ENCODE measurements at regions not wholly inside any gene's neighbourhood (a gene's known extent, or its start where the extent isn't known, plus 50 kb on each side); places are given as distances from the start of the nearest gene placed in this dataset.
A peak's percentile ranks its signal among the peaks of the same experiment; 100 is the strongest.

- Histone ChIP-seq H3K27ac (ENCODE audit: low read depth, low read length) (no peak overlapping the region), H3K4me1 (ENCODE audit: insufficient read depth, low read length) (no peaks in the 10 kb centered on the region), H3K4me3 (ENCODE audit: low read length in 2 of 2) (no peak overlapping the region), H3K36me3 (ENCODE audit: insufficient read depth, low read length) (no peaks in the 10 kb centered on the region), H3K9me3 (ENCODE audit: control insufficient read depth in 1 of 2, low read length in 2 of 2) (no peaks in the 10 kb centered on the region), H3K27me3 (ENCODE audit: insufficient read depth, low read length) (peaks cover 3% of the 10 kb centered on the region)
- H3K36me3 Mint-ChIP-seq: no peaks in the 10 kb centered on the region
- no peak overlapping the region for H3K4me3 Mint-ChIP-seq
- H3K9me3 Mint-ChIP-seq: no peaks in the 10 kb centered on the region
- no peaks in the 10 kb centered on the region for H3K4me1 Mint-ChIP-seq
- POLR2A ChIA-PET (ENCODE audit: partially characterized antibody): interaction anchor here (0.8 to 1.6 kb wide), 3 partner anchors 157 to 279 kb away, joined by 3 to 4 read pairs (median 4); partner anchors contain the start of gene CCNC
- intact Hi-C loops (cut with micrococcal nuclease): loop anchor here (1.0 to 2.0 kb wide), 4 partner anchors 158 to 412 kb away; no protein-coding TSS in a partner anchor
- DNase-seq: peak; percentile 57 to 64 (median 62)
- CTCF ChIA-PET (ENCODE audit: partially characterized antibody): interaction anchor here (0.6 to 6.4 kb wide), 31 partner anchors 7 to 415 kb away, joined by 3 to 93 read pairs (median 4); partner anchors contain the start of gene CCNC
- H3K27me3 Mint-ChIP-seq: peaks cover 5 to 20% of the 10 kb centered on the region in 2 donors
- no peak overlapping the region for H3K27ac Mint-ChIP-seq
These were observed 139.7 kb downstream of the PRDM13 start for GRCh38 chr6:99746261-99746895.

GRCh38 chr6:99761711-99762110 lies 155.1 kb downstream of the PRDM13 start:
- H3K27me3 Mint-ChIP-seq: peaks cover 2 to 7% of the 10 kb centered on the region in 2 donors
- intact Hi-C loops (cut with micrococcal nuclease): no loop called here
- Histone ChIP-seq H3K9me3 (ENCODE audit: control insufficient read depth in 1 of 2, low read length in 2 of 2) (no peaks in the 10 kb centered on the region), H3K27me3 (ENCODE audit: insufficient read depth, low read length) (no peaks in the 10 kb centered on the region), H3K4me3 (ENCODE audit: low read length in 2 of 2) (no peak overlapping the region), H3K4me1 (ENCODE audit: insufficient read depth, low read length) (no peaks in the 10 kb centered on the region), H3K36me3 (ENCODE audit: insufficient read depth, low read length) (no peaks in the 10 kb centered on the region), H3K27ac (ENCODE audit: low read depth, low read length) (no peak overlapping the region)
- H3K4me3 Mint-ChIP-seq: no peak overlapping the region
- no peaks in the 10 kb centered on the region for H3K4me1 Mint-ChIP-seq
- CTCF ChIA-PET (ENCODE audit: partially characterized antibody): interaction anchor here (1.0 kb wide), 1 partner anchor 14 kb away, joined by 3 read pairs; no protein-coding TSS in a partner anchor
- no peaks in the 10 kb centered on the region for H3K36me3 Mint-ChIP-seq
- H3K9me3 Mint-ChIP-seq: peaks cover 0 to 2% (median 0%) of the 10 kb centered on the region in 8 donors
- DNase-seq: no peak
- POLR2A ChIA-PET (ENCODE audit: partially characterized antibody): no interaction called here
- H3K27ac Mint-ChIP-seq: no peak overlapping the region

DNA sequence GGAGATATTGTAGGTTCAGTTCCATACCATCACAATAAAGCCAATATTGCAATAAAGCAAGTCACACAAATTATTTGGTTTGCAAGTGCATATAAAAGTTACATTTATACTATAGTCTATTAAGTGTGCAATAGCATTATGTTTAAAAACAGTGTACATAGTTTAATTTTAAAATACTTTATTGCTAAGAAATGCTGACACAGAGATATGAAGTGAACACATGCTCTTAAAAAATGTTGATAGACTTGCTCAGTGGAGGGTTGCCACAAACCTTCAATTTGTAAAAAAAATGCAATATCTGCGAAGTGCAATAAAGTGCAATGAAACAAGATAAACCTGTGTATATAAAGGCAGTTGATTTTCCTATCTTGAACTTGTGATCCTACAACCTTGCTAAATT lies 161.5 kb downstream of the PRDM13 start:
- ChIA-PET CTCF (ENCODE audit: partially characterized antibody) (no interaction called here), POLR2A (ENCODE audit: partially characterized antibody) (no interaction called here)
- Mint-ChIP-seq H3K4me3 (no peak overlapping the region), H3K9me3 (peaks cover 0 to 6% (median 0%) of the 10 kb centered on the region in 8 donors), H3K4me1 (no peaks in the 10 kb centered on the region), H3K36me3 (no peaks in the 10 kb centered on the region), H3K27ac (no peak overlapping the region), H3K27me3 (peaks cover 1 to 3% of the 10 kb centered on the region in 2 donors)
- no peak for DNase-seq
- H3K4me3 ChIP-seq (ENCODE audit: low read length in 2 of 2): no peak overlapping the region
- no peak overlapping the region for H3K27ac ChIP-seq (ENCODE audit: low read depth, low read length)
- H3K27me3 ChIP-seq (ENCODE audit: insufficient read depth, low read length): no peaks in the 10 kb centered on the region
- intact Hi-C loops (cut with micrococcal nuclease): no loop called here
- H3K4me1 ChIP-seq (ENCODE audit: insufficient read depth, low read length): no peaks in the 10 kb centered on the region
- H3K9me3 ChIP-seq (ENCODE audit: control insufficient read depth in 1 of 2, low read length in 2 of 2): no peaks in the 10 kb centered on the region
- no peaks in the 10 kb centered on the region for H3K36me3 ChIP-seq (ENCODE audit: insufficient read depth, low read length)

DNA sequence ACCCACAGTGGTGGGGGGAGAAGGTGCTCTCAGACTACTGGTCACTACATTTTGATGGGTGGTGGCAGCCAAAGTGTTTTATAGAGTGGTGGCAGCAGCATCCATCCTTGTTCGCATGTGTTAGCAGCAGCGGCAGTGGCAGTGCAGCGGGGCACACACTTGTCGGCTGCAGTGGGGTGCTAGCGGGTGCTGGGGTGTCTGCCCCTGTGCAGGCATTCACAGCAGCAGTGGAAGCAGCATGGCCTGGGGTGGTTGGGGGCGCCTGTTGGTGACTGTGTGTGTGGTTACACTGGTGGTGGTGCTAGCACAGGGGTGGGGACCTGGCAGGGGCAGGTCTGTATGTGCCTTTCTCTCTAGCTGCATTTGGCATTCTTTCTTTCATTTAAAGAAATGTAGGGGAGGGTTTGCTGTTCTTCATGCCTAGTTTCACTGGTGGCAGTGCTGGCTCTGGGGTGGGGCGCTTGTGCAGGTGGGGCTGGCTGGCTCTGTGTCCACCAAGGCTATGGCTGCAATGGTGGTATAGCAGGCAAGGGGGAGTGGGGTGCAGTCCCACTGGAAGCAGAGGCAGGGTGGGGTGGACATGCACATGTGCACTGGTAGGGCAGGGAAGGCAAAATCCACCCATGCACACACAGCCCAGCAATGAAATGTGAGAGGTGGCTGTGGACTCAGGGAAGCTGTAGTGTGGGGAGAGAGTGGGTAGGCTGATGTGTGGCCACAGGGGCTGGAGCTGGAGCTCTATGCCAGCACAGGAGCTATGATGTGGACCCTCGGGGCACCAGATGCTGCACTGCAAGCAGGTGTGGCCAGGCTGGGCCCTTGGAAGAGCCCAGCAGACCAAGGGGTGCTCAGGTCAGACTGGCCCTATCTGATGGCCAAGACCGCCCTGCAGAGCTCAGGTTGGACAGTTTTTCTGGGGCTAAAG lies 173.3 kb downstream of the PRDM13 start:
- DNase-seq: no peak

DNA sequence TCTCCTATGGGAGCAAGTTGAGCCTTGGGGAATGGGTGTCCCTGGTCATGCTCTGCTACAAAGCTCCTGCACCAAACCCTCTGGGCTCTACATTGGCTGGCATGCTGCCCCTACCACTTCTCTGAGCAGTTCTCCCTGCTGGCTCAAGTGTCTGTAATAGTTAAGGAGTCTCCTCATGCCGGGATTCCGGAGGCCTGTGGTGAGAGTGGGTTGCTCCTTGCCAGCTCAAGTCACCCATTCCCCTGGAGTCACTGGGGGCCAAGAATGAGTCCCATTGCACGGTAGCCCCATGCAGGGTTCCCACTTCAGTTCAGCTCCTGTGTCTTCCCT lies 173.9 kb downstream of the PRDM13 start:
- intact Hi-C loops (cut with micrococcal nuclease): no loop called here
- H3K4me3 ChIP-seq (ENCODE audit: low read length in 2 of 2): no peak overlapping the region
- Mint-ChIP-seq H3K9me3 (peaks cover 0 to 6% (median 0%) of the 10 kb centered on the region in 8 donors), H3K27me3 (peaks cover 24 to 30% of the 10 kb centered on the region in 2 donors), H3K4me1 (no peaks in the 10 kb centered on the region), H3K27ac (no peak overlapping the region), H3K4me3 (no peak overlapping the region), H3K36me3 (no peaks in the 10 kb centered on the region)
- H3K27ac ChIP-seq (ENCODE audit: low read depth, low read length): no peak overlapping the region
- ChIA-PET POLR2A (ENCODE audit: partially characterized antibody) (no interaction called here), CTCF (ENCODE audit: partially characterized antibody) (no interaction called here)
- H3K36me3 ChIP-seq (ENCODE audit: insufficient read depth, low read length): no peaks in the 10 kb centered on the region
- DNase-seq: no peak
- no peaks in the 10 kb centered on the region for H3K27me3 ChIP-seq (ENCODE audit: insufficient read depth, low read length)
- H3K9me3 ChIP-seq (ENCODE audit: control insufficient read depth in 1 of 2, low read length in 2 of 2): no peaks in the 10 kb centered on the region
- no peaks in the 10 kb centered on the region for H3K4me1 ChIP-seq (ENCODE audit: insufficient read depth, low read length)

More for the DNA sequence above, 173.3 kb downstream of the PRDM13 start:
- Mint-ChIP-seq H3K27me3 (peaks cover 27 to 30% of the 10 kb centered on the region in 2 donors), H3K27ac (no peak overlapping the region), H3K4me3 (no peak overlapping the region), H3K4me1 (no peaks in the 10 kb centered on the region), H3K9me3 (peaks cover 0 to 5% (median 0%) of the 10 kb centered on the region in 8 donors), H3K36me3 (no peaks in the 10 kb centered on the region)
- H3K4me3 ChIP-seq (ENCODE audit: low read length in 2 of 2): no peak overlapping the region
- H3K9me3 ChIP-seq (ENCODE audit: control insufficient read depth in 1 of 2, low read length in 2 of 2): no peaks in the 10 kb centered on the region
- H3K27ac ChIP-seq (ENCODE audit: low read depth, low read length): no peak overlapping the region
- intact Hi-C loops (cut with micrococcal nuclease): no loop called here
- no peaks in the 10 kb centered on the region for H3K36me3 ChIP-seq (ENCODE audit: insufficient read depth, low read length)
- CTCF ChIA-PET (ENCODE audit: partially characterized antibody): no interaction called here
- no peaks in the 10 kb centered on the region for H3K27me3 ChIP-seq (ENCODE audit: insufficient read depth, low read length)
- POLR2A ChIA-PET (ENCODE audit: partially characterized antibody): no interaction called here
- H3K4me1 ChIP-seq (ENCODE audit: insufficient read depth, low read length): no peaks in the 10 kb centered on the region

- Mint-ChIP-seq H3K27me3 (peaks cover 14 to 19% of the 10 kb centered on the region in 2 donors), H3K27ac (no peak overlapping the region), H3K4me3 (no peak overlapping the region), H3K9me3 (peaks cover 0 to 2% (median 0%) of the 10 kb centered on the region in 8 donors), H3K4me1 (no peaks in the 10 kb centered on the region), H3K36me3 (no peaks in the 10 kb centered on the region)
- Histone ChIP-seq H3K9me3 (ENCODE audit: control insufficient read depth in 1 of 2, low read length in 2 of 2) (no peaks in the 10 kb centered on the region), H3K4me1 (ENCODE audit: insufficient read depth, low read length) (no peaks in the 10 kb centered on the region), H3K4me3 (ENCODE audit: low read length in 2 of 2) (no peak overlapping the region), H3K27me3 (ENCODE audit: insufficient read depth, low read length) (peaks cover 5% of the 10 kb centered on the region), H3K36me3 (ENCODE audit: insufficient read depth, low read length) (no peaks in the 10 kb centered on the region), H3K27ac (ENCODE audit: low read depth, low read length) (no peak overlapping the region)
- no peak for DNase-seq
- ChIA-PET POLR2A (ENCODE audit: partially characterized antibody) (no interaction called here), CTCF (ENCODE audit: partially characterized antibody) (no interaction called here)
- intact Hi-C loops (cut with micrococcal nuclease): no loop called here
These were observed 183.1 kb downstream of the PRDM13 start for GRCh38 chr6:99789767-99790166.

DNA sequence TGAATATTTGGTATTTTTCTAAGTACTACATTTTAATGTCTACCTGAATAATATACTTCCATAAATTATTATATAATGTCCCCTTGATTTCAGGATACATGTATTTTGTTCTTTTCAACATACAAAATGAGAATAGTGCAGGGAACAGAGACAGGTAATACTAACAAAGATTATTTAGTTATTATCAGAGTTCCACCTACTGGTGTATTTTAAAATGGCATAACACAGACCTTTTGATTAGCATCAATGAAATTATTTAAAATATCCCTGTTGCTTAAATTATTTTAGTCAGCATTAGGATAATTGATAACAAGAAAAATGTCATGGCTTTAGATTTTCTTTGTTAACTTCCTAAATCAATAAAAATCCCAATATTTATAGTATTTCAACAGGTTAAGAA lies 184.0 kb downstream of the PRDM13 start:
- ChIA-PET CTCF (ENCODE audit: partially characterized antibody) (no interaction called here), POLR2A (ENCODE audit: partially characterized antibody) (no interaction called here)
- H3K36me3 Mint-ChIP-seq: no peaks in the 10 kb centered on the region
- Histone ChIP-seq H3K27ac (ENCODE audit: low read depth, low read length) (no peak overlapping the region), H3K4me1 (ENCODE audit: insufficient read depth, low read length) (no peaks in the 10 kb centered on the region), H3K36me3 (ENCODE audit: insufficient read depth, low read length) (no peaks in the 10 kb centered on the region), H3K27me3 (ENCODE audit: insufficient read depth, low read length) (peaks cover 5% of the 10 kb centered on the region), H3K4me3 (ENCODE audit: low read length in 2 of 2) (no peak overlapping the region), H3K9me3 (ENCODE audit: control insufficient read depth in 1 of 2, low read length in 2 of 2) (no peaks in the 10 kb centered on the region)
- H3K27me3 Mint-ChIP-seq: peaks cover 18 to 20% of the 10 kb centered on the region in 2 donors
- no peak overlapping the region for H3K27ac Mint-ChIP-seq
- DNase-seq: no peak
- H3K4me3 Mint-ChIP-seq: no peak overlapping the region
- H3K4me1 Mint-ChIP-seq: no peaks in the 10 kb centered on the region
- no peaks in the 10 kb centered on the region for H3K9me3 Mint-ChIP-seq
- intact Hi-C loops (cut with micrococcal nuclease): no loop called here

Measured in CD4-positive, alpha-beta memory T cell (primary cell).